Neural cell (in vitro differentiated cells): ENCODE measurements at regions not wholly inside any gene's neighbourhood (a gene's known extent, or its start where the extent isn't known, plus 50 kb on each side); places are given as distances from the start of the nearest gene placed in this dataset.

Experiments
- H2AFZ ChIP-seq: fragments of 200-600, 300-800 bp; sonication (generic), shearing (Covaris generic); 2 replicates; pipeline ENCODE4 v1.6.0; 2014; ENCODE audit warnings: low read depth, mild to moderate bottlenecking, antibody characterized with exemption, low read length, moderate library complexity
- H3F3A ChIP-seq: fragments of 200-600 bp; shearing (Covaris generic); 2 replicates; pipeline ENCODE4 v1.6.1; 2016; ENCODE audit warnings: mild to moderate bottlenecking, moderate library complexity, mixed read lengths, antibody characterized with exemption, low read length; ENCODE audit not compliant: insufficient read depth, poor library complexity, severe bottlenecking
- H3K27ac ChIP-seq: fragments of 200-600, 300-800 bp; sonication (generic), shearing (Covaris generic); 2 replicates; pipeline ENCODE4 v1.5.1; 2014; ENCODE audit warnings: mild to moderate bottlenecking, low read length, moderate library complexity
- H3K27me3 ChIP-seq: fragments of 300-800, 200-600 bp; sonication (generic), shearing (Covaris generic); 2 replicates; pipeline ENCODE4 v1.6.0; 2014; ENCODE audit warnings: mild to moderate bottlenecking, low read depth, low read length, moderate library complexity; ENCODE audit not compliant: insufficient read depth
- H3K36me3 ChIP-seq: fragments of 300-800, 200-600 bp; sonication (generic), shearing (Covaris generic); 2 replicates; pipeline ENCODE4 v1.5.1; 2014; ENCODE audit warnings: mild to moderate bottlenecking, antibody characterized with exemption, low read length, moderate library complexity; ENCODE audit not compliant: insufficient read depth
- H3K4me2 ChIP-seq: fragments of 300-800, 200-600 bp; sonication (generic), shearing (Covaris generic); 2 replicates; pipeline ENCODE4 v1.6.0; 2014; ENCODE audit warnings: mild to moderate bottlenecking, low read length
- H3K4me3 ChIP-seq: fragments of 300-800, 200-600 bp; sonication (generic), shearing (Covaris generic); 2 replicates; pipeline ENCODE4 v1.5.1; 2014; ENCODE audit warnings: mild to moderate bottlenecking, low read length, moderate library complexity
- H3K79me2 ChIP-seq: fragments of 200-600 bp; shearing (Covaris generic); replicated peaks from 2 replicates; pipeline ENCODE4 v1.6.0; 2014; ENCODE audit warnings: mild to moderate bottlenecking, low read length, moderate library complexity; ENCODE audit not compliant: insufficient read depth
- H3K9ac ChIP-seq: fragments of 300-800, 200-600 bp; sonication (generic), shearing (Covaris generic); 2 replicates; pipeline ENCODE4 v1.6.1; 2016; ENCODE audit warnings: mild to moderate bottlenecking, low read length, mixed read lengths
- H3K9me2 ChIP-seq: fragments of 200-600 bp; shearing (Covaris generic); 2 replicates; pipeline ENCODE4 v1.6.1; 2016; ENCODE audit warnings: mild to moderate bottlenecking, low read length, mixed read lengths; ENCODE audit not compliant: insufficient read depth
- H3K9me3 ChIP-seq: fragments of 200-600, 300-800 bp; sonication (generic), shearing (Covaris generic); 2 replicates; pipeline ENCODE4 v1.6.1; 2016; ENCODE audit warnings: mild to moderate bottlenecking, mixed run types, low read length, moderate library complexity, mixed read lengths
- H4K20me1 ChIP-seq: fragments of 200-600 bp; shearing (Covaris generic); 2 replicates; pipeline ENCODE4 v1.6.1; 2016; ENCODE audit warnings: mild to moderate bottlenecking, mixed run types; ENCODE audit not compliant: insufficient read depth
- EP300 ChIP-seq: fragments of 450-650 bp; conservative IDR thresholded peaks from 2 replicates; pipeline ENCODE4 v1.6.1; 2014; ENCODE audit warnings: antibody characterized with exemption, mild to moderate bottlenecking, moderate library complexity; ENCODE audit not compliant: poor library complexity, severe bottlenecking
- EZH2 ChIP-seq: fragments of 200-600, 300-800 bp; shearing (Covaris generic), sonication (generic); IDR thresholded peaks from 2 replicates; pipeline ENCODE4 v1.6.1; 2014; ENCODE audit warnings: antibody characterized with exemption, low read length, borderline replicate concordance, mild to moderate bottlenecking; ENCODE audit not compliant: insufficient read depth, poor library complexity, severe bottlenecking
- MXI1 ChIP-seq: fragments of 450-650 bp; conservative IDR thresholded peaks from 2 replicates; pipeline ENCODE4 v1.6.1; 2014; ENCODE audit warnings: antibody characterized with exemption, mild to moderate bottlenecking; ENCODE audit not compliant: poor library complexity, severe bottlenecking
- POLR2AphosphoS5 ChIP-seq: IDR thresholded peaks from 2 replicates; pipeline ENCODE4 v1.6.1; 2012
- RAD21 ChIP-seq: fragments of 450-650 bp; conservative IDR thresholded peaks from 2 replicates; pipeline ENCODE4 v1.6.1; 2014; ENCODE audit warnings: antibody characterized with exemption, mild to moderate bottlenecking, moderate library complexity
- SMC3 ChIP-seq: fragments of 450-650 bp; conservative IDR thresholded peaks from 2 replicates; pipeline ENCODE4 v1.6.1; 2014; ENCODE audit warnings: antibody characterized with exemption, mild to moderate bottlenecking, moderate library complexity; ENCODE audit not compliant: poor library complexity
- TAF1 ChIP-seq: IDR thresholded peaks from 2 replicates; pipeline ENCODE4 v1.6.1; 2012; ENCODE audit warnings: low read depth
- TF ChIP-seq, protein P1 (sequence below): IDR thresholded peaks from 2 replicates; pipeline ENCODE4 v1.6.1; 2012; ENCODE audit warnings: borderline replicate concordance
- TF ChIP-seq, protein P2 (sequence below): fragments of 450-650 bp; IDR thresholded peaks from 2 replicates; pipeline ENCODE4 v1.5.1; 2014; ENCODE audit warnings: antibody characterized with exemption, mild to moderate bottlenecking, moderate library complexity; ENCODE audit not compliant: poor library complexity, severe bottlenecking

DNA sequence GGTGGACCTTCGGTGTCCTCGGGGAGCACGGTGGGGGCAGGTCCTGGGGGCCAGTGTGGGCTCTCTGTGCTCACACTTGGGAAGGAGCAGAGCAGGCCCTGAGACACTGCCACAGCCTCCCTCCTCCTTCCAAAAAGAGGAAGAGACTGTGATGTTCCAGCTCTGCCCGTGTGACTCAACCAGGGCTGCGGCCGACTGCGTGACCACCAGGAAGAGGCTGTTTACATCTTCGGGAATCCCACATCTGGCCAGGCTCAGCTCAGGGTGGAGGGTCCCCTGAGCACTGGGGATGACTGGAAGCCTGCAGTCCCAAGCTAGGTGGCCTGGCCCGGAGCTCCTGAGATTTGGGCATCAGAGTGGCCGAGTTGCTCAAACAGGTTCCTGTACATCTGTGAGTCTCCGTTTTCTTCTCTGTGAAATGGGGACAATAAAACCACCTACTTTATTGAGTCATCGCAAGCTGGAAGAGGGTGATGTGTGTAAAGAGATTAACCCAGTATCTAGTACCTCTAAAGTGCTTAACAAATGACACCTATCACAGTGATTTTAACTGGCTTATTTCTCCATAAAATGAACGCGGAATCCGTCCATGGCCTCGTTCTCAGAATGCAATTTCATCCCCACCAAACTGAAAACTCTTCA is 242.1 kb downstream of the DLL1 start:
- Histone ChIP-seq H3K9me3 (no peaks in the 10 kb centered on the region), H3K4me3 (no peak overlapping the region), H3F3A (no peaks in the 10 kb centered on the region), H3K79me2 (no peaks in the 10 kb centered on the region), H3K27me3 (no peaks in the 10 kb centered on the region), H2AFZ (no peak overlapping the region), H3K4me2 (no peak overlapping the region), H4K20me1 (no peaks in the 10 kb centered on the region), H3K9ac (no peak overlapping the region), H3K36me3 (no peaks in the 10 kb centered on the region), H3K27ac (no peak overlapping the region), H3K9me2 (no peaks in the 10 kb centered on the region)
- TF ChIP-seq SMC3 = no peak
- TF ChIP-seq, protein P1, sequence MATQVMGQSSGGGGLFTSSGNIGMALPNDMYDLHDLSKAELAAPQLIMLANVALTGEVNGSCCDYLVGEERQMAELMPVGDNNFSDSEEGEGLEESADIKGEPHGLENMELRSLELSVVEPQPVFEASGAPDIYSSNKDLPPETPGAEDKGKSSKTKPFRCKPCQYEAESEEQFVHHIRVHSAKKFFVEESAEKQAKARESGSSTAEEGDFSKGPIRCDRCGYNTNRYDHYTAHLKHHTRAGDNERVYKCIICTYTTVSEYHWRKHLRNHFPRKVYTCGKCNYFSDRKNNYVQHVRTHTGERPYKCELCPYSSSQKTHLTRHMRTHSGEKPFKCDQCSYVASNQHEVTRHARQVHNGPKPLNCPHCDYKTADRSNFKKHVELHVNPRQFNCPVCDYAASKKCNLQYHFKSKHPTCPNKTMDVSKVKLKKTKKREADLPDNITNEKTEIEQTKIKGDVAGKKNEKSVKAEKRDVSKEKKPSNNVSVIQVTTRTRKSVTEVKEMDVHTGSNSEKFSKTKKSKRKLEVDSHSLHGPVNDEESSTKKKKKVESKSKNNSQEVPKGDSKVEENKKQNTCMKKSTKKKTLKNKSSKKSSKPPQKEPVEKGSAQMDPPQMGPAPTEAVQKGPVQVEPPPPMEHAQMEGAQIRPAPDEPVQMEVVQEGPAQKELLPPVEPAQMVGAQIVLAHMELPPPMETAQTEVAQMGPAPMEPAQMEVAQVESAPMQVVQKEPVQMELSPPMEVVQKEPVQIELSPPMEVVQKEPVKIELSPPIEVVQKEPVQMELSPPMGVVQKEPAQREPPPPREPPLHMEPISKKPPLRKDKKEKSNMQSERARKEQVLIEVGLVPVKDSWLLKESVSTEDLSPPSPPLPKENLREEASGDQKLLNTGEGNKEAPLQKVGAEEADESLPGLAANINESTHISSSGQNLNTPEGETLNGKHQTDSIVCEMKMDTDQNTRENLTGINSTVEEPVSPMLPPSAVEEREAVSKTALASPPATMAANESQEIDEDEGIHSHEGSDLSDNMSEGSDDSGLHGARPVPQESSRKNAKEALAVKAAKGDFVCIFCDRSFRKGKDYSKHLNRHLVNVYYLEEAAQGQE = no peak
- TF ChIP-seq POLR2AphosphoS5 = no peak
- TF ChIP-seq, protein P2, sequence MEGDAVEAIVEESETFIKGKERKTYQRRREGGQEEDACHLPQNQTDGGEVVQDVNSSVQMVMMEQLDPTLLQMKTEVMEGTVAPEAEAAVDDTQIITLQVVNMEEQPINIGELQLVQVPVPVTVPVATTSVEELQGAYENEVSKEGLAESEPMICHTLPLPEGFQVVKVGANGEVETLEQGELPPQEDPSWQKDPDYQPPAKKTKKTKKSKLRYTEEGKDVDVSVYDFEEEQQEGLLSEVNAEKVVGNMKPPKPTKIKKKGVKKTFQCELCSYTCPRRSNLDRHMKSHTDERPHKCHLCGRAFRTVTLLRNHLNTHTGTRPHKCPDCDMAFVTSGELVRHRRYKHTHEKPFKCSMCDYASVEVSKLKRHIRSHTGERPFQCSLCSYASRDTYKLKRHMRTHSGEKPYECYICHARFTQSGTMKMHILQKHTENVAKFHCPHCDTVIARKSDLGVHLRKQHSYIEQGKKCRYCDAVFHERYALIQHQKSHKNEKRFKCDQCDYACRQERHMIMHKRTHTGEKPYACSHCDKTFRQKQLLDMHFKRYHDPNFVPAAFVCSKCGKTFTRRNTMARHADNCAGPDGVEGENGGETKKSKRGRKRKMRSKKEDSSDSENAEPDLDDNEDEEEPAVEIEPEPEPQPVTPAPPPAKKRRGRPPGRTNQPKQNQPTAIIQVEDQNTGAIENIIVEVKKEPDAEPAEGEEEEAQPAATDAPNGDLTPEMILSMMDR = no peak
- no peak for TF ChIP-seq TAF1
- no peak for TF ChIP-seq RAD21
- TF ChIP-seq MXI1 = no peak
- no peak for TF ChIP-seq EZH2
- no peak for TF ChIP-seq EP300

DNA sequence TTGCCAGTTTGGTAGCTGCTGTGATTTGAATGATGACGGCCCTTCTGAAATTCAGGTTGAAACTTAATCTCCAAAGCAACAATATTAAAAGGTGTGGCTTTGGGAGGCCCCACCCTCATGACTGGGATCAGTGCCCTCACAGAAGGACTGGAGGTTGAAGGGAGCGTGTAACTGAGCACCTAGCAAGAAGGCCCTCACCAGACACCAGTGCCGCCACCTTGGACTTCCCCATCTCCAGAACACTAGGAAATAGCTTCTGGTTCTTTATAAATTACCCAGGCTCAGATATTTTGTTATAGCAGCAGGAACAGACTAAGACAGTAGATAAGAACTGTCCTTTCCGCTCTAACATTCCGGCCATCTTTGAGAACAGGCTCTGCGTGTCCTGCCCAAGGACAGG is 243.1 kb downstream of the DLL1 start:
- TF ChIP-seq RAD21 (no peak), EZH2 (no peak), SMC3 (no peak), EP300 (no peak), TAF1 (no peak), POLR2AphosphoS5 (no peak), MXI1 (no peak)
- TF ChIP-seq, protein P1 = no peak
- TF ChIP-seq, protein P2 = no peak
- Histone ChIP-seq H3K9me3 (no peaks in the 10 kb centered on the region), H3K4me2 (no peak overlapping the region)

More for the DNA sequence above, 243.1 kb downstream of the DLL1 start:
- Histone ChIP-seq H3K27me3 (no peaks in the 10 kb centered on the region), H3K9ac (no peak overlapping the region), H3K36me3 (no peaks in the 10 kb centered on the region), H2AFZ (no peak overlapping the region), H4K20me1 (no peaks in the 10 kb centered on the region), H3K27ac (no peak overlapping the region), H3K4me3 (no peak overlapping the region), H3K79me2 (no peaks in the 10 kb centered on the region), H3F3A (no peaks in the 10 kb centered on the region), H3K9me2 (no peaks in the 10 kb centered on the region)
